ENCODE measurements at regions not wholly inside any gene's neighbourhood (a gene's known extent, or its start where the extent isn't known, plus 50 kb on each side); places are given as distances from the start of the nearest gene placed in this dataset.

- no peaks in the 10 kb centered on the region for H3K79me2 ChIP-seq (ENCODE audit: low read length)
- no peaks in the 10 kb centered on the region; the same call in 1 of the 2 replicates for H3K9me3 ChIP-seq (ENCODE audit: low read length)
- no peak for DNase-seq
- no peak overlapping the region for H3K4me2 ChIP-seq (ENCODE audit: low read depth, low read length, poor library complexity, severe bottlenecking)
- H3K27ac ChIP-seq (ENCODE audit: low read length) = no peak overlapping the region
- no peak overlapping the region for H3K9ac ChIP-seq (ENCODE audit: low read length)
- no peak overlapping the region for H2AFZ ChIP-seq (ENCODE audit: low read length)
- no peaks in the 10 kb centered on the region for H3K9me2 ChIP-seq (replicated peaks; ENCODE audit: insufficient read depth, low read length)
- H3K27me3 ChIP-seq (ENCODE audit: low read length) = no peaks in the 10 kb centered on the region
- no peak overlapping the region for H3K4me3 ChIP-seq (ENCODE audit: low read length)
- no peaks in the 10 kb centered on the region for H3K4me1 ChIP-seq (ENCODE audit: low read length)
- no peaks in the 10 kb centered on the region for H3K36me3 ChIP-seq (ENCODE audit: insufficient read depth, low read length)
- H4K20me1 ChIP-seq (ENCODE audit: insufficient read depth, low read depth, low read length) = no peaks in the 10 kb centered on the region
These were observed 1288.3 kb downstream of the NSUN3 start for GRCh38 chr3:95351158-95351557.

GRCh38 chr3:95352471-95352870, 1289.6 kb downstream of the NSUN3 start:
- Histone ChIP-seq H4K20me1 (ENCODE audit: insufficient read depth, low read depth, low read length) (no peaks in the 10 kb centered on the region), H3K4me3 (ENCODE audit: low read length) (no peak overlapping the region), H3K79me2 (ENCODE audit: low read length) (no peaks in the 10 kb centered on the region), H3K9me3 (ENCODE audit: low read length) (no peaks in the 10 kb centered on the region; the same call in 1 of the 2 replicates), H3K9me2 (replicated peaks; ENCODE audit: insufficient read depth, low read length) (no peaks in the 10 kb centered on the region), H3K4me1 (ENCODE audit: low read length) (no peaks in the 10 kb centered on the region), H3K27ac (ENCODE audit: low read length) (no peak overlapping the region), H3K36me3 (ENCODE audit: insufficient read depth, low read length) (no peaks in the 10 kb centered on the region), H3K4me2 (ENCODE audit: low read depth, low read length, poor library complexity, severe bottlenecking) (no peak overlapping the region), H3K27me3 (ENCODE audit: low read length) (no peaks in the 10 kb centered on the region), H3K9ac (ENCODE audit: low read length) (no peak overlapping the region), H2AFZ (ENCODE audit: low read length) (no peak overlapping the region)
- DNase-seq = no peak

GRCh38 chr3:95354489-95354888, 1291.6 kb downstream of the NSUN3 start:
- Histone ChIP-seq H3K27ac (ENCODE audit: low read length) (no peak overlapping the region), H3K4me1 (ENCODE audit: low read length) (no peaks in the 10 kb centered on the region), H3K4me2 (ENCODE audit: low read depth, low read length, poor library complexity, severe bottlenecking) (no peak overlapping the region), H3K9me3 (ENCODE audit: low read length) (no peaks in the 10 kb centered on the region), H3K9me2 (replicated peaks; ENCODE audit: insufficient read depth, low read length) (no peaks in the 10 kb centered on the region), H3K9ac (ENCODE audit: low read length) (no peak overlapping the region), H4K20me1 (ENCODE audit: insufficient read depth, low read depth, low read length) (no peaks in the 10 kb centered on the region), H2AFZ (ENCODE audit: low read length) (no peak overlapping the region), H3K4me3 (ENCODE audit: low read length) (no peak overlapping the region), H3K36me3 (ENCODE audit: insufficient read depth, low read length) (no peaks in the 10 kb centered on the region), H3K79me2 (ENCODE audit: low read length) (no peaks in the 10 kb centered on the region), H3K27me3 (ENCODE audit: low read length) (no peaks in the 10 kb centered on the region)
- no peak for DNase-seq

GRCh38 chr3:95356764-95357501, 1294.1 kb downstream of the NSUN3 start:
- Histone ChIP-seq H3K27ac (ENCODE audit: low read length) (no peak overlapping the region), H3K9me2 (replicated peaks; ENCODE audit: insufficient read depth, low read length) (no peaks in the 10 kb centered on the region), H3K4me1 (ENCODE audit: low read length) (no peaks in the 10 kb centered on the region), H3K4me3 (ENCODE audit: low read length) (no peak overlapping the region), H3K27me3 (ENCODE audit: low read length) (no peaks in the 10 kb centered on the region), H3K79me2 (ENCODE audit: low read length) (no peaks in the 10 kb centered on the region), H4K20me1 (ENCODE audit: insufficient read depth, low read depth, low read length) (no peaks in the 10 kb centered on the region), H3K9ac (ENCODE audit: low read length) (no peak overlapping the region), H3K36me3 (ENCODE audit: insufficient read depth, low read length) (no peaks in the 10 kb centered on the region), H2AFZ (ENCODE audit: low read length) (no peak overlapping the region), H3K9me3 (ENCODE audit: low read length) (no peaks in the 10 kb centered on the region), H3K4me2 (ENCODE audit: low read depth, low read length, poor library complexity, severe bottlenecking) (no peak overlapping the region)
- DNase-seq = no peak

GRCh38 chr3:95387242-95388021, 1324.6 kb downstream of the NSUN3 start:
- Histone ChIP-seq H3K4me1 (ENCODE audit: low read length) (no peaks in the 10 kb centered on the region), H2AFZ (ENCODE audit: low read length) (no peak overlapping the region), H3K9me2 (replicated peaks; ENCODE audit: insufficient read depth, low read length) (no peaks in the 10 kb centered on the region), H3K79me2 (ENCODE audit: low read length) (no peaks in the 10 kb centered on the region), H4K20me1 (ENCODE audit: insufficient read depth, low read depth, low read length) (no peaks in the 10 kb centered on the region), H3K9ac (ENCODE audit: low read length) (no peak overlapping the region), H3K27ac (ENCODE audit: low read length) (no peak overlapping the region), H3K4me2 (ENCODE audit: low read depth, low read length, poor library complexity, severe bottlenecking) (no peak overlapping the region), H3K9me3 (ENCODE audit: low read length) (no peaks in the 10 kb centered on the region), H3K4me3 (ENCODE audit: low read length) (no peak overlapping the region), H3K36me3 (ENCODE audit: insufficient read depth, low read length) (no peaks in the 10 kb centered on the region), H3K27me3 (ENCODE audit: low read length) (no peaks in the 10 kb centered on the region)
- DNase-seq = no peak

GRCh38 chr3:95389725-95390313, 1327.0 kb downstream of the NSUN3 start:
- Histone ChIP-seq H4K20me1 (ENCODE audit: insufficient read depth, low read depth, low read length) (no peaks in the 10 kb centered on the region), H3K36me3 (ENCODE audit: insufficient read depth, low read length) (no peaks in the 10 kb centered on the region), H3K4me1 (ENCODE audit: low read length) (no peaks in the 10 kb centered on the region), H3K4me3 (ENCODE audit: low read length) (no peak overlapping the region), H3K79me2 (ENCODE audit: low read length) (no peaks in the 10 kb centered on the region), H3K27me3 (ENCODE audit: low read length) (no peaks in the 10 kb centered on the region), H3K9me3 (ENCODE audit: low read length) (no peaks in the 10 kb centered on the region), H3K27ac (ENCODE audit: low read length) (no peak overlapping the region), H2AFZ (ENCODE audit: low read length) (no peak overlapping the region), H3K9ac (ENCODE audit: low read length) (no peak overlapping the region), H3K9me2 (replicated peaks; ENCODE audit: insufficient read depth, low read length) (no peaks in the 10 kb centered on the region), H3K4me2 (ENCODE audit: low read depth, low read length, poor library complexity, severe bottlenecking) (no peak overlapping the region)
- DNase-seq = no peak

GRCh38 chr3:95394286-95394685, 1331.4 kb downstream of the NSUN3 start:
- Histone ChIP-seq H3K4me3 (ENCODE audit: low read length) (no peak overlapping the region), H3K9me2 (replicated peaks; ENCODE audit: insufficient read depth, low read length) (no peaks in the 10 kb centered on the region), H3K4me1 (ENCODE audit: low read length) (no peaks in the 10 kb centered on the region), H3K36me3 (ENCODE audit: insufficient read depth, low read length) (no peaks in the 10 kb centered on the region), H4K20me1 (ENCODE audit: insufficient read depth, low read depth, low read length) (no peaks in the 10 kb centered on the region), H2AFZ (ENCODE audit: low read length) (no peak overlapping the region), H3K27ac (ENCODE audit: low read length) (no peak overlapping the region), H3K27me3 (ENCODE audit: low read length) (no peaks in the 10 kb centered on the region), H3K79me2 (ENCODE audit: low read length) (no peaks in the 10 kb centered on the region), H3K4me2 (ENCODE audit: low read depth, low read length, poor library complexity, severe bottlenecking) (no peak overlapping the region), H3K9me3 (ENCODE audit: low read length) (no peaks in the 10 kb centered on the region; the same call in 1 of the 2 replicates), H3K9ac (ENCODE audit: low read length) (no peak overlapping the region)
- no peak for DNase-seq

- Histone ChIP-seq H3K36me3 (ENCODE audit: insufficient read depth, low read length) (no peaks in the 10 kb centered on the region), H3K79me2 (ENCODE audit: low read length) (no peaks in the 10 kb centered on the region), H2AFZ (ENCODE audit: low read length) (no peak overlapping the region), H3K9me2 (replicated peaks; ENCODE audit: insufficient read depth, low read length) (no peaks in the 10 kb centered on the region), H3K9me3 (ENCODE audit: low read length) (peaks cover 5% of the 10 kb centered on the region; the same call in 1 of the 2 replicates), H3K4me1 (ENCODE audit: low read length) (no peaks in the 10 kb centered on the region), H4K20me1 (ENCODE audit: insufficient read depth, low read depth, low read length) (no peaks in the 10 kb centered on the region), H3K4me2 (ENCODE audit: low read depth, low read length, poor library complexity, severe bottlenecking) (no peak overlapping the region), H3K9ac (ENCODE audit: low read length) (no peak overlapping the region), H3K27ac (ENCODE audit: low read length) (no peak overlapping the region), H3K4me3 (ENCODE audit: low read length) (no peak overlapping the region), H3K27me3 (ENCODE audit: low read length) (no peaks in the 10 kb centered on the region)
- DNase-seq = no peak
These were observed 1336.7 kb downstream of the NSUN3 start for GRCh38 chr3:95399585-95399984.

Data from Karpas-422 (cell line).